ENCODE measurements at regions not wholly inside any gene's neighbourhood (a gene's known extent, or its start where the extent isn't known, plus 50 kb on each side); places are given as distances from the start of the nearest gene placed in this dataset.

- no peak overlapping the region for H3K4me2 ChIP-seq
- ChIA-PET POLR2A (no interaction called here), CTCF (no interaction called here)
- H3F3A ChIP-seq (replicated peaks; ENCODE audit: insufficient read depth) = no peaks in the 10 kb centered on the region
- H3K27me3 ChIP-seq (ENCODE audit: insufficient read depth) = no peaks in the 10 kb centered on the region; the same call in 1 of the 2 replicates
- H3K4me1 ChIP-seq (ENCODE audit: control insufficient read depth in 1 of 2, insufficient read depth in 2 of 2, low read depth in 1 of 2, low read length in 1 of 2) = no peaks in the 10 kb centered on the region
- no peak for DNase-seq
- H3K36me3 ChIP-seq (replicated peaks in 1 of 2; ENCODE audit: control insufficient read depth in 1 of 2, insufficient read depth in 2 of 2, low read length in 1 of 2) = no peaks in the 10 kb centered on the region
- no peaks in the 10 kb centered on the region for H3K9me2 ChIP-seq
- TF ChIP-seq GABPA (IDR thresholded peaks at IDR 0.05; ENCODE audit: low read depth) = no peak
- no peak for TF ChIP-seq SMC3 (IDR thresholded peaks at IDR 0.05; ENCODE audit: low read depth, low read length)
- no peak for TF ChIP-seq ELF1 (IDR thresholded peaks at IDR 0.05)
- no peak for TF ChIP-seq CTCF (IDR thresholded peaks at IDR 0.05)
- TF ChIP-seq RCOR1 (IDR thresholded peaks at IDR 0.05; ENCODE audit: low read length) = no peak
- TF ChIP-seq EP300 (IDR thresholded peaks at IDR 0.05; ENCODE audit: borderline replicate concordance in 1 of 2, low read depth in 1 of 2, low read length in 1 of 2) = no peak
- no peak overlapping the region for H3K4me3 ChIP-seq (ENCODE audit: low read depth in 2 of 2, low read length in 1 of 2)
- no peaks in the 10 kb centered on the region for H4K20me1 ChIP-seq (ENCODE audit: insufficient read depth)
- H2AFZ ChIP-seq (ENCODE audit: low read depth) = no peak overlapping the region
- no peak overlapping the region for H3K27ac ChIP-seq (ENCODE audit: low read depth in 2 of 2, low read length in 1 of 2)
- no peaks in the 10 kb centered on the region for H3K79me2 ChIP-seq (ENCODE audit: insufficient read depth)
- no peaks in the 10 kb centered on the region for H3K9me3 ChIP-seq
- 1% methylated on average over 3 of the region's 3 CpGs for WGBS (ENCODE audit: low lambda C conversion rate)
- H3K9ac ChIP-seq = no peak overlapping the region
These were observed 60.6 kb upstream of the LMO4 start for GRCh38 chr1:87268111-87268510.

GRCh38 chr1:87269921-87270320 is 58.8 kb upstream of the LMO4 start:
- Histone ChIP-seq H3K9ac (no peak overlapping the region), H3K4me1 (ENCODE audit: control insufficient read depth in 1 of 2, insufficient read depth in 2 of 2, low read depth in 1 of 2, low read length in 1 of 2) (no peaks in the 10 kb centered on the region), H3K27me3 (ENCODE audit: insufficient read depth) (no peaks in the 10 kb centered on the region; the same call in 1 of the 2 replicates), H3K79me2 (ENCODE audit: insufficient read depth) (no peaks in the 10 kb centered on the region), H3K36me3 (replicated peaks in 1 of 2; ENCODE audit: control insufficient read depth in 1 of 2, insufficient read depth in 2 of 2, low read length in 1 of 2) (no peaks in the 10 kb centered on the region), H3K9me3 (no peaks in the 10 kb centered on the region), H3K4me2 (no peak overlapping the region), H3K27ac (ENCODE audit: low read depth in 2 of 2, low read length in 1 of 2) (no peak overlapping the region), H3F3A (replicated peaks; ENCODE audit: insufficient read depth) (no peaks in the 10 kb centered on the region), H2AFZ (ENCODE audit: low read depth) (no peak overlapping the region), H4K20me1 (ENCODE audit: insufficient read depth) (no peaks in the 10 kb centered on the region), H3K9me2 (no peaks in the 10 kb centered on the region), H3K4me3 (ENCODE audit: low read depth in 2 of 2, low read length in 1 of 2) (no peak overlapping the region)
- no peak for DNase-seq
- POLR2A ChIA-PET = no interaction called here
- WGBS (ENCODE audit: low lambda C conversion rate) = 0% methylated on average over 1 of the region's 1 CpG
- CTCF ChIA-PET = no interaction called here
- no peak for TF ChIP-seq MAX (IDR thresholded peaks at IDR 0.05; ENCODE audit: low read depth)
- no peak for TF ChIP-seq TAF1 (IDR thresholded peaks at IDR 0.05; ENCODE audit: borderline replicate concordance, low read depth, low read length)
- no peak for TF ChIP-seq FOXJ3 (CRISPR knock-in tag; IDR thresholded peaks at IDR 0.05)
- TF ChIP-seq REST (IDR thresholded peaks at IDR 0.05; ENCODE audit: low read depth, low read length) = no peak
- TF ChIP-seq RXRA (IDR thresholded peaks at IDR 0.05; ENCODE audit: borderline replicate concordance, low read depth) = no peak
- no peak for TF ChIP-seq TEAD4 (IDR thresholded peaks at IDR 0.05; ENCODE audit: borderline replicate concordance, insufficient read depth)
- TF ChIP-seq RAD21 (IDR thresholded peaks at IDR 0.05; ENCODE audit: low read length) = no peak
- TF ChIP-seq RCOR1 (IDR thresholded peaks at IDR 0.05; ENCODE audit: low read length) = no peak
- no peak for TF ChIP-seq IRF3 (IDR thresholded peaks at IDR 0.05; ENCODE audit: low read depth, low read length)
- TF ChIP-seq ZBTB33 (IDR thresholded peaks at IDR 0.05; ENCODE audit: borderline replicate concordance, low read depth) = no peak
- TF ChIP-seq GABPA (IDR thresholded peaks at IDR 0.05; ENCODE audit: low read depth) = no peak
- no peak for TF ChIP-seq RFX5 (IDR thresholded peaks at IDR 0.05; ENCODE audit: low read length)
- no peak for TF ChIP-seq CTCF (IDR thresholded peaks at IDR 0.05)
- TF ChIP-seq FOXM1 (IDR thresholded peaks at IDR 0.05; ENCODE audit: low read depth) = no peak

Data from SK-N-SH (cell line).